Panc1 (cell line): ENCODE measurements at regions not wholly inside any gene's neighbourhood (a gene's known extent, or its start where the extent isn't known, plus 50 kb on each side); places are given as distances from the start of the nearest gene placed in this dataset.

Source experiments
- SIN3A ChIP-seq: IDR thresholded peaks from 2 replicates; pipeline ENCODE4 v1.6.1; 2012; ENCODE audit warnings: low read depth, mild to moderate bottlenecking, low read length, moderate library complexity, borderline replicate concordance; ENCODE audit not compliant: insufficient read depth
- TF ChIP-seq, protein P1 (sequence below): fragments of 450-650 bp; IDR thresholded peaks from 2 replicates; pipeline ENCODE4 v1.5.1; 2017; ENCODE audit warnings: mild to moderate bottlenecking

DNA sequence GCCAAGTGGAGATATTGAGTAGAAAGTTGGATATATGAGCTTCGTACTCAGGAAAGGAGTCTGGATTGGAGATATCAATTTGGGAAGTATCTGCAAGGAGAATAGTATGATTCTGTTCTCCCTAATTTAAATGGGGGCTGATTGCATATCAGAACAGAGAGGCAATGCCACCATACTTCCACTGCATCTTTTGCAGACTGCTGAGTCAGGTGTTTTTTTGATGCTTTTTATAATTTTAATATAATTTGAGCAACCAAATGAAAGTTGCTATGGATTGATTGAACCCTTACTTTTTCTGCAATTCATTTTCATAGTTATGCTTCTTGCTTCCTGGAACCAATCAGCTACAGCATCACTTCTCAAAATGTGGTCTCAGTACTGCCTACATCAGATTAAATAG is 590.3 kb downstream of the USP25 start:
- no peak for TF ChIP-seq SIN3A
- TF ChIP-seq, protein P1, sequence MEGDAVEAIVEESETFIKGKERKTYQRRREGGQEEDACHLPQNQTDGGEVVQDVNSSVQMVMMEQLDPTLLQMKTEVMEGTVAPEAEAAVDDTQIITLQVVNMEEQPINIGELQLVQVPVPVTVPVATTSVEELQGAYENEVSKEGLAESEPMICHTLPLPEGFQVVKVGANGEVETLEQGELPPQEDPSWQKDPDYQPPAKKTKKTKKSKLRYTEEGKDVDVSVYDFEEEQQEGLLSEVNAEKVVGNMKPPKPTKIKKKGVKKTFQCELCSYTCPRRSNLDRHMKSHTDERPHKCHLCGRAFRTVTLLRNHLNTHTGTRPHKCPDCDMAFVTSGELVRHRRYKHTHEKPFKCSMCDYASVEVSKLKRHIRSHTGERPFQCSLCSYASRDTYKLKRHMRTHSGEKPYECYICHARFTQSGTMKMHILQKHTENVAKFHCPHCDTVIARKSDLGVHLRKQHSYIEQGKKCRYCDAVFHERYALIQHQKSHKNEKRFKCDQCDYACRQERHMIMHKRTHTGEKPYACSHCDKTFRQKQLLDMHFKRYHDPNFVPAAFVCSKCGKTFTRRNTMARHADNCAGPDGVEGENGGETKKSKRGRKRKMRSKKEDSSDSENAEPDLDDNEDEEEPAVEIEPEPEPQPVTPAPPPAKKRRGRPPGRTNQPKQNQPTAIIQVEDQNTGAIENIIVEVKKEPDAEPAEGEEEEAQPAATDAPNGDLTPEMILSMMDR, result no peak
